ENCODE measurements at regions not wholly inside any gene's neighbourhood (a gene's known extent, or its start where the extent isn't known, plus 50 kb on each side); places are given as distances from the start of the nearest gene placed in this dataset.

- H3K27ac Mint-ChIP-seq (ENCODE audit: unreplicated experiment), result no peak overlapping the region
- no peaks in the 10 kb centered on the region for H3K27me3 Mint-ChIP-seq (ENCODE audit: unreplicated experiment)
- TF ChIP-seq CTCF (IDR thresholded peaks at IDR 0.05), result peak; percentile 20
- no peaks in the 10 kb centered on the region for H3K36me3 Mint-ChIP-seq (ENCODE audit: unreplicated experiment)
- H3K4me3 Mint-ChIP-seq (ENCODE audit: unreplicated experiment), result no peak overlapping the region
- no peak for DNase-seq (ENCODE audit: extremely low spot score, unreplicated experiment)
- H3K9me3 Mint-ChIP-seq (ENCODE audit: unreplicated experiment), result no peaks in the 10 kb centered on the region
- H3K4me1 Mint-ChIP-seq (ENCODE audit: unreplicated experiment), result peaks cover 29% of the 10 kb centered on the region
Observed at GRCh38 chr7:28360739-28361138, 51.6 kb upstream of the CREB5 start.

- no peak for DNase-seq (ENCODE audit: extremely low spot score, unreplicated experiment)
- H3K4me1 Mint-ChIP-seq (ENCODE audit: unreplicated experiment), result peaks cover 29% of the 10 kb centered on the region
- no peaks in the 10 kb centered on the region for H3K36me3 Mint-ChIP-seq (ENCODE audit: unreplicated experiment)
- no peak for TF ChIP-seq CTCF (IDR thresholded peaks at IDR 0.05)
- H3K9me3 Mint-ChIP-seq (ENCODE audit: unreplicated experiment), result no peaks in the 10 kb centered on the region
- no peaks in the 10 kb centered on the region for H3K27me3 Mint-ChIP-seq (ENCODE audit: unreplicated experiment)
- H3K27ac Mint-ChIP-seq (ENCODE audit: unreplicated experiment), result no peak overlapping the region
- no peak overlapping the region for H3K4me3 Mint-ChIP-seq (ENCODE audit: unreplicated experiment)
Observed at GRCh38 chr7:28361551-28361950, 50.8 kb upstream of the CREB5 start.

GRCh38 chr7:28362182-28362581 is 50.1 kb upstream of the CREB5 start:
- DNase-seq (ENCODE audit: extremely low spot score, unreplicated experiment), result no peak
- H3K36me3 Mint-ChIP-seq (ENCODE audit: unreplicated experiment), result no peaks in the 10 kb centered on the region
- no peak for TF ChIP-seq CTCF (IDR thresholded peaks at IDR 0.05)
- no peaks in the 10 kb centered on the region for H3K9me3 Mint-ChIP-seq (ENCODE audit: unreplicated experiment)
- no peak overlapping the region for H3K27ac Mint-ChIP-seq (ENCODE audit: unreplicated experiment)
- H3K27me3 Mint-ChIP-seq (ENCODE audit: unreplicated experiment), result peaks cover 2% of the 10 kb centered on the region
- H3K4me3 Mint-ChIP-seq (ENCODE audit: unreplicated experiment), result no peak overlapping the region
- peaks cover 27% of the 10 kb centered on the region for H3K4me1 Mint-ChIP-seq (ENCODE audit: unreplicated experiment)
